ENCODE measurements at regions not wholly inside any gene's neighbourhood (a gene's known extent, or its start where the extent isn't known, plus 50 kb on each side); places are given as distances from the start of the nearest gene placed in this dataset.

DNA sequence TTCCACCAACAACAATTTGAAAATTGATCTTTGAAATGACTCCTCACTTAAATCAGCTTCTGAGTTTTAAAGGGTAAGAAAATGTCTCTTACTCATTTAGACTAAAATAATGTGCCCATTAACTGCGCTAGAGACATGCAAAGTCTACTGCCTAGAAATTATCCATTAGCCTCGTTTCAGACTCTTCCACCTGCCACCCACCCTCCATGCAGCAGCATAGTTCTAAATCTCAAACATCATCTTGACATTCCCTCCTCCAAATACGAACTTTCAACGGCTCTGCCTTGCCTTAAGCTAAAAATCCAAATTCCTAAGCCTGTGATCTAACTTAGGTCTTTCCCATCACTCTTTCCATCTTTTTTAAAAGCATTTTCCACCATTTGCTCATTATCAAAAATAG, 66.6 kb upstream of the ST8SIA2 start:
- FAIRE-seq, result no peak
- no peak for DNase-seq (ENCODE audit: insufficient read length, low spot score)
- TF ChIP-seq, protein P1, sequence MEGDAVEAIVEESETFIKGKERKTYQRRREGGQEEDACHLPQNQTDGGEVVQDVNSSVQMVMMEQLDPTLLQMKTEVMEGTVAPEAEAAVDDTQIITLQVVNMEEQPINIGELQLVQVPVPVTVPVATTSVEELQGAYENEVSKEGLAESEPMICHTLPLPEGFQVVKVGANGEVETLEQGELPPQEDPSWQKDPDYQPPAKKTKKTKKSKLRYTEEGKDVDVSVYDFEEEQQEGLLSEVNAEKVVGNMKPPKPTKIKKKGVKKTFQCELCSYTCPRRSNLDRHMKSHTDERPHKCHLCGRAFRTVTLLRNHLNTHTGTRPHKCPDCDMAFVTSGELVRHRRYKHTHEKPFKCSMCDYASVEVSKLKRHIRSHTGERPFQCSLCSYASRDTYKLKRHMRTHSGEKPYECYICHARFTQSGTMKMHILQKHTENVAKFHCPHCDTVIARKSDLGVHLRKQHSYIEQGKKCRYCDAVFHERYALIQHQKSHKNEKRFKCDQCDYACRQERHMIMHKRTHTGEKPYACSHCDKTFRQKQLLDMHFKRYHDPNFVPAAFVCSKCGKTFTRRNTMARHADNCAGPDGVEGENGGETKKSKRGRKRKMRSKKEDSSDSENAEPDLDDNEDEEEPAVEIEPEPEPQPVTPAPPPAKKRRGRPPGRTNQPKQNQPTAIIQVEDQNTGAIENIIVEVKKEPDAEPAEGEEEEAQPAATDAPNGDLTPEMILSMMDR (IDR thresholded peaks at IDR 0.05; ENCODE audit: insufficient read depth, missing control alignments), result no peak

DNA sequence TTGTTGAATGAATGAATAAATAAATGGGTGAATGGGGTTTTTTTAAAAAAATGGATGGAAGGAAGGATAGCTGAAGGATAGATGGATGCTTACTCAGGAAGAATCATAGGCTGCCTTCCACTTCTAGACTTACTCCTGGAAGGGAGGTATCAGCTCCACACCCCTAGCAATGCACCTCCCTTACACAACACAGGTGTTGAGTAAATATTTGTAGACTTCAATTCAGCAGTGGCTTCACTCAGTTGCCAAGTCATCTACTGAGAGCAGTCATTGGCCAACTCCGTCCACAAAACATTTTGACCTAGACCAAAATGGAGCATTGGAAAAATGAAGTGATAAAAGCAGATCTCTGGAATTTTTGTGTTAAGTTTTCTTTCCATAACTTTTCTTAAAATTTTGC, 65.5 kb upstream of the ST8SIA2 start:
- TF ChIP-seq, protein P1 (IDR thresholded peaks at IDR 0.05; ENCODE audit: insufficient read depth, missing control alignments), result no peak
- no peak for DNase-seq (ENCODE audit: insufficient read length, low spot score)
- no peak for FAIRE-seq

- FAIRE-seq (no peak), DNase-seq (ENCODE audit: insufficient read length, low spot score) (no peak)
- TF ChIP-seq, protein P1 (IDR thresholded peaks at IDR 0.05; ENCODE audit: insufficient read depth, missing control alignments), result no peak
Observed at GRCh38 chr15:92332125-92332899, 61.4 kb upstream of the ST8SIA2 start.

GRCh38 chr15:92333709-92334108, 60.0 kb upstream of the ST8SIA2 start:
- TF ChIP-seq, protein P1 (IDR thresholded peaks at IDR 0.05; ENCODE audit: insufficient read depth, missing control alignments), result no peak
- DNase-seq (ENCODE audit: insufficient read length, low spot score) (no peak), FAIRE-seq (no peak)

DNA sequence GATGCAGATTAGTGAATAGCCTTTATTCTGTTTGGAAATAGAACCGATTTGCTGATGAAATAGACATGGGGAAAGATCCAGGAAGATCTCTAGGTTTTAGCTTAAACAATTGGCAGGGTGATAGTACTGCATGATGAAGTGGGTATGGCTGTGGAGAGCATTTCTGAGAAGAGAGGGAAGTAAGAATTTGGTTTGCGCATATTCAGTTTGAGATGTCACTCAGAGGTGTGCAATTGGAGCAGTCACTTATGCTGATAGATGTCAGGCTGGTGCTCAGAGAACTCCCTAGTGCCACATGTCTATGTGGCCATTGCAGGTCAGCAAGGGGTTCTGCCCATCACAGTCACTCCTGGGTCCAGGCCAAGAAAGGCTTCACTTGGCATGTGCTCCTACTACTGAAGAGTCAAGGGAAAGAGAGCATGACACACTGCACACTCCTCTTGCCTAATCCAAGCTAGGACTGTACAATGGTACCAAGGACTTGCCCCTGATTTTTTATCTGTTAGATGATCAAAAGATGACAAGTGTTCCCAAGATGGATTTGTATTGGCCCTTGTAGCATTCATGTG, 57.2 kb upstream of the ST8SIA2 start:
- DNase-seq (ENCODE audit: insufficient read length, low spot score), result no peak
- FAIRE-seq, result no peak
- TF ChIP-seq, protein P1 (IDR thresholded peaks at IDR 0.05; ENCODE audit: insufficient read depth, missing control alignments), result no peak

DNA sequence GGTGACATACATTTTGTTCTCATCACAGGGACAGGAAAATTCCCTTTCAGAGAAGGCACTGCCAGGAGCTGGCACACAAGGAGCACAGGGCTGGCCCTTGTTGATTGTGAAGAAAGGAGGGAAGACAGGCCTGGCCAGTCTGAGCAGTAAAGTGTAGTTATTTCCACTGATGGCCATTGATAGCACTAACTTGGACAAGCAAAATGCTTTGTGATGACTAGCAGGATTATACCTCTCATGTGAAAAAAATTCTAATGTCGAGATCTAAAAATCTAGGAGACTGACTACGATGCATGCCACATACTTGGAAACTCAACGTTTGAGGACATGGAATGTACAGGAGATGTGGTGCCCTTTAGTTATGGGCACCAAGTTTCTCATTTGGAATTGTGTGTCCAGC, 54.3 kb upstream of the ST8SIA2 start:
- DNase-seq (ENCODE audit: insufficient read length, low spot score), result no peak
- TF ChIP-seq, protein P1 (IDR thresholded peaks at IDR 0.05; ENCODE audit: insufficient read depth, missing control alignments), result no peak

More for the DNA sequence above, 54.3 kb upstream of the ST8SIA2 start:
- FAIRE-seq, result no peak
